ENCODE measurements at regions not wholly inside any gene's neighbourhood (a gene's known extent, or its start where the extent isn't known, plus 50 kb on each side); places are given as distances from the start of the nearest gene placed in this dataset.

GRCh38 chr1:88457197-88457596, 226.9 kb upstream of the PKN2 start:
- TF ChIP-seq CTCF (IDR thresholded peaks at IDR 0.05): no peak
- no peak for TF ChIP-seq REST (IDR thresholded peaks at IDR 0.05; ENCODE audit: insufficient read depth in 1 of 2, low read depth in 2 of 2, low read length in 1 of 2)
- TF ChIP-seq POLR2AphosphoS5 (IDR thresholded peaks at IDR 0.05; ENCODE audit: low read depth, low read length): no peak
- no peak for TF ChIP-seq TCF7L2 (IDR thresholded peaks at IDR 0.05; ENCODE audit: low read depth, low read length)

Data from Panc1 (cell line).